GM18508 (cell line): ENCODE measurements at regions not wholly inside any gene's neighbourhood (a gene's known extent, or its start where the extent isn't known, plus 50 kb on each side); places are given as distances from the start of the nearest gene placed in this dataset.
A peak's percentile ranks its signal among the peaks of the same experiment; 100 is the strongest.

Experiments
- ATAC-seq: cut with Tn5 transposase; IDR thresholded peaks from one replicate; pipeline ENCODE4 v1.9.1; 2021; ENCODE audit warnings: moderate number of reproducible peaks; ENCODE audit not compliant: insufficient read depth, unreplicated experiment

- no peak for ATAC-seq
Measured at GRCh38 chr6:120147071-120147871, 797.7 kb upstream of the MAN1A1 start.

GRCh38 chr6:120141601-120142000, 792.0 kb upstream of the MAN1A1 start:
- ATAC-seq: no peak

- ATAC-seq: no peak
Measured at GRCh38 chr6:120137492-120137891, 787.9 kb upstream of the MAN1A1 start.

GRCh38 chr6:120129228-120129627, 779.7 kb upstream of the MAN1A1 start:
- ATAC-seq: no peak

- no peak for ATAC-seq
Measured at GRCh38 chr6:120122401-120122800, 772.8 kb upstream of the MAN1A1 start.

- ATAC-seq: no peak
Measured at GRCh38 chr6:120116343-120116742, 766.8 kb upstream of the MAN1A1 start.

- no peak for ATAC-seq
Measured at GRCh38 chr6:120112980-120113379, 763.4 kb upstream of the MAN1A1 start.

GRCh38 chr6:120111001-120111400, 761.4 kb upstream of the MAN1A1 start:
- ATAC-seq: no peak

- ATAC-seq: no peak
Measured at GRCh38 chr6:120108061-120108795, 758.7 kb upstream of the MAN1A1 start.

- ATAC-seq: no peak
Measured at GRCh38 chr6:120103618-120104017, 754.1 kb upstream of the MAN1A1 start.

GRCh38 chr6:120096696-120097260, 747.2 kb upstream of the MAN1A1 start:
- ATAC-seq: no peak

- no peak for ATAC-seq
Measured at GRCh38 chr6:120083186-120083585, 733.6 kb upstream of the MAN1A1 start.

- no peak for ATAC-seq
Measured at GRCh38 chr6:120077489-120077888, 727.9 kb upstream of the MAN1A1 start.

- ATAC-seq: no peak
Measured at GRCh38 chr6:120058410-120058809, 708.8 kb upstream of the MAN1A1 start.

GRCh38 chr6:120056085-120056484, 706.5 kb upstream of the MAN1A1 start:
- peak; percentile 80 for ATAC-seq

- no peak for ATAC-seq
Measured at GRCh38 chr6:120055071-120055470, 705.5 kb upstream of the MAN1A1 start.

- ATAC-seq: no peak
Measured at GRCh38 chr6:120039664-120040063, 690.1 kb upstream of the MAN1A1 start.

GRCh38 chr6:120031837-120032236, 682.3 kb upstream of the MAN1A1 start:
- ATAC-seq: no peak

- no peak for ATAC-seq
Measured at GRCh38 chr6:120026791-120027190, 677.2 kb upstream of the MAN1A1 start.

- ATAC-seq: no peak
Measured at GRCh38 chr6:120010075-120010474, 660.5 kb upstream of the MAN1A1 start.

- ATAC-seq: no peak
Measured at GRCh38 chr6:120005292-120005976, 655.9 kb upstream of the MAN1A1 start.
